OCI-LY7 (cell line): ENCODE measurements at regions not wholly inside any gene's neighbourhood (a gene's known extent, or its start where the extent isn't known, plus 50 kb on each side); places are given as distances from the start of the nearest gene placed in this dataset.
"Not testable (repeated sequence)": the region's sequence is repeated elsewhere in the genome, so short reads cannot be mapped to it uniquely, and the experiment has no call there.

Experiments used
- BruUV-seq: library from RNA; stranded (reverse); fragments of 400-500 nt; replicated peaks from 2 replicates; lab custom pipeline; 2021; lab: Mats Ljungman, UMichigan
- CTCF ChIA-PET: fragments of 300-600 bp; sonication (Branson Sonifier 250); formaldehyde crosslinking; loops from one replicate; lab custom pipeline; 2022; ENCODE audit warnings: antibody characterized with exemption; ENCODE audit not compliant: unreplicated experiment; lab: Charles Lee
- POLR2A ChIA-PET: fragments of 300-600 bp; sonication (Branson Sonifier 250); formaldehyde crosslinking; loops from one replicate; lab custom pipeline; 2022; ENCODE audit warnings: antibody characterized with exemption; lab: Charles Lee
- DNase-seq: peaks from one replicate; pipeline ENCODE4 v3.0.0-alpha.2; 2015; ENCODE audit warnings: low spot score
- H2AFZ ChIP-seq: fragments of 200-600 bp; sonication (generic), shearing (Covaris generic); 2 replicates; pipeline ENCODE4 v1.6.1; 2014; ENCODE audit warnings: mild to moderate bottlenecking, antibody characterized with exemption, low read length, moderate library complexity
- H3K27ac ChIP-seq: fragments of 200-600 bp; sonication (generic); 2 replicates; pipeline ENCODE4 v1.5.1; 2014; ENCODE audit warnings: mixed run types, low read depth, mild to moderate bottlenecking, moderate library complexity, low read length, inconsistent platforms; ENCODE audit not compliant: poor library complexity, severe bottlenecking
- H3K36me3 ChIP-seq: fragments of 200-600 bp; sonication (generic); 2 replicates; pipeline ENCODE4 v1.6.1; 2014; ENCODE audit warnings: mild to moderate bottlenecking, antibody characterized with exemption, low read length, moderate library complexity, mixed read lengths; ENCODE audit not compliant: insufficient read depth
- H3K4me1 ChIP-seq: fragments of 200-600 bp; sonication (generic); 2 replicates; pipeline ENCODE4 v1.5.1; 2014; ENCODE audit warnings: mild to moderate bottlenecking, low read length; ENCODE audit not compliant: insufficient read depth, poor library complexity, severe bottlenecking
- H3K4me2 ChIP-seq: fragments of 200-600 bp; sonication (generic); 2 replicates; pipeline ENCODE4 v1.6.1; 2014; ENCODE audit warnings: mild to moderate bottlenecking, low read length
- H3K4me3 ChIP-seq: fragments of 200-600 bp; sonication (generic); 2 replicates; pipeline ENCODE4 v1.5.1; 2014; ENCODE audit warnings: mild to moderate bottlenecking, low read depth, low read length; ENCODE audit not compliant: poor library complexity, severe bottlenecking
- H3K79me2 ChIP-seq: fragments of 200-600 bp; sonication (generic); 2 replicates; pipeline ENCODE4 v1.6.1; 2016; ENCODE audit warnings: low read depth, mild to moderate bottlenecking, low read length, moderate library complexity, mixed read lengths; ENCODE audit not compliant: insufficient read depth
- H3K9me2 ChIP-seq: fragments of 200-600 bp; sonication (generic); 2 replicates; pipeline ENCODE4 v1.6.1; 2016; ENCODE audit warnings: mild to moderate bottlenecking, low read length, mixed read lengths; ENCODE audit not compliant: insufficient read depth
- H3K9me3 ChIP-seq: fragments of 200-600 bp; sonication (generic); 2 replicates; pipeline ENCODE4 v1.6.1; 2014; ENCODE audit warnings: mild to moderate bottlenecking, mixed run types, low read length, mixed read lengths
- H4K20me1 ChIP-seq: fragments of 200-600 bp; sonication (generic); 2 replicates; pipeline ENCODE4 v1.6.1; 2014; ENCODE audit warnings: mild to moderate bottlenecking, antibody characterized with exemption, low read length, moderate library complexity, mixed read lengths; ENCODE audit not compliant: insufficient read depth
- EZH2phosphoT487 ChIP-seq: fragments of 200-600 bp; sonication (generic); IDR thresholded peaks from 2 replicates; pipeline ENCODE4 v1.6.1; 2018; ENCODE audit warnings: low read depth, borderline replicate concordance, mild to moderate bottlenecking, mixed run types, antibody characterized with exemption, low read length, moderate library complexity, mixed read lengths
- intact Hi-C: fragments of 100-400 bp; cut with micrococcal nuclease; formaldehyde crosslinking; loops from one replicate; pipeline ENCODE4 v1.10.0; 2022; ENCODE audit not compliant: unreplicated experiment
- TF ChIP-seq, protein P1 (sequence below): fragments of 200-600 bp; sonication (generic); conservative IDR thresholded peaks from 2 replicates; pipeline ENCODE4 v1.5.1; 2014; ENCODE audit warnings: mild to moderate bottlenecking, antibody characterized with exemption, low read length, moderate library complexity, mixed read lengths

DNA sequence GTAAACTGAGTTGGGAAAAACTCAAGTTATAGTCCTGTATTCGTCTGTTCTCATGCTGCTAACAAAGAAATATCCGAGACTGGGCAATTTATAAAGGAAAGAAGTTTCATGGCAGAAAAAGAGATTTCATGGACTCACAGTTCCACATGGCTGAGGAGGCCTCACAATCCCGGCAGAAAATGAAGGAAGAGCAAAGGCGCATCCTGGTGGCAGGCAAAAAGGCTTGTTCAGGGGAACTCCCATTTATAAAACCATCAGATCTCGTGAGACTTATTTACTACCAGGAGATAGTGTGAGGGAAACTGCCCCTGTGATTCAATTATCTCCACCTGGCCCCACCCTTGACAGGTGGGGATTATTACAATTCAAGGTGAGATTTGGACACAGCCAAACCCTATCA, 292.6 kb upstream of the SYT1 start:
- no peaks in the 10 kb centered on the region for H3K36me3 ChIP-seq
- no peaks in the 10 kb centered on the region for H3K9me3 ChIP-seq
- no peak for DNase-seq
- intact Hi-C loops = no loop called here
- H3K4me1 ChIP-seq = no peaks in the 10 kb centered on the region
- POLR2A ChIA-PET = interaction anchor here (0.7 kb wide), 1 partner anchor 877 kb away, joined by 3 read pairs; no protein-coding TSS in a partner anchor
- H4K20me1 ChIP-seq = no peaks in the 10 kb centered on the region
- no TSS peak for BruUV-seq
- H3K79me2 ChIP-seq = no peaks in the 10 kb centered on the region
- no peak overlapping the region for H3K4me2 ChIP-seq
- H3K27ac ChIP-seq = no peak overlapping the region
- CTCF ChIA-PET = no interaction called here
- no peaks in the 10 kb centered on the region; the same call in 1 of the 2 replicates for H3K9me2 ChIP-seq
- no peak overlapping the region for H3K4me3 ChIP-seq
- TF ChIP-seq, protein P1, sequence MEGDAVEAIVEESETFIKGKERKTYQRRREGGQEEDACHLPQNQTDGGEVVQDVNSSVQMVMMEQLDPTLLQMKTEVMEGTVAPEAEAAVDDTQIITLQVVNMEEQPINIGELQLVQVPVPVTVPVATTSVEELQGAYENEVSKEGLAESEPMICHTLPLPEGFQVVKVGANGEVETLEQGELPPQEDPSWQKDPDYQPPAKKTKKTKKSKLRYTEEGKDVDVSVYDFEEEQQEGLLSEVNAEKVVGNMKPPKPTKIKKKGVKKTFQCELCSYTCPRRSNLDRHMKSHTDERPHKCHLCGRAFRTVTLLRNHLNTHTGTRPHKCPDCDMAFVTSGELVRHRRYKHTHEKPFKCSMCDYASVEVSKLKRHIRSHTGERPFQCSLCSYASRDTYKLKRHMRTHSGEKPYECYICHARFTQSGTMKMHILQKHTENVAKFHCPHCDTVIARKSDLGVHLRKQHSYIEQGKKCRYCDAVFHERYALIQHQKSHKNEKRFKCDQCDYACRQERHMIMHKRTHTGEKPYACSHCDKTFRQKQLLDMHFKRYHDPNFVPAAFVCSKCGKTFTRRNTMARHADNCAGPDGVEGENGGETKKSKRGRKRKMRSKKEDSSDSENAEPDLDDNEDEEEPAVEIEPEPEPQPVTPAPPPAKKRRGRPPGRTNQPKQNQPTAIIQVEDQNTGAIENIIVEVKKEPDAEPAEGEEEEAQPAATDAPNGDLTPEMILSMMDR = 0 out of 2 replicates have a peak, but pooled peaks have one; percentile 13
- no peak for TF ChIP-seq EZH2phosphoT487
- H2AFZ ChIP-seq = no peak overlapping the region

DNA sequence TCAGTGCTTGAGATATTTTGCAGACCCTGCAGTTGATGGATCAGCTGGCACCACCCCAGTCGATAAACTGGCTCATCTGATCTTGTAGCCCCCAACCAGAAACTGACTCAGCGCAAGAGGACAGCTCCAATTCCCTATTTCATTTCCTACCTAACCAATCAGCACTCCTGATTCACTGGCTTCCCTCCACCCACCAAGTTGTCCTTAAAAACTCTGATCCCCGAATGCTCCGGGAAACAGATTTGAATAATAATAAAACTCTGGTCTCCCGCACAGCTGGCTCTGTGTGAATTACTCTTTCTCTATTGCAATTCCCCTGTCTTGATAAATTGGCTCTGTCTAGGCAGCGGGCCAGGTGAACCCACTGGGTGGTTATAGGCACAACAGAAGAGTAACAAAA, 289.4 kb upstream of the SYT1 start:
- H3K36me3 ChIP-seq, H3K27ac ChIP-seq, H3K79me2 ChIP-seq, H3K4me3 ChIP-seq, H3K9me3 ChIP-seq, H3K9me2 ChIP-seq, H3K4me1 ChIP-seq, DNase-seq, H3K4me2 ChIP-seq, CTCF ChIA-PET, intact Hi-C loops, H2AFZ ChIP-seq, POLR2A ChIA-PET, H4K20me1 ChIP-seq, BruUV-seq: not testable (repeated sequence)

DNA sequence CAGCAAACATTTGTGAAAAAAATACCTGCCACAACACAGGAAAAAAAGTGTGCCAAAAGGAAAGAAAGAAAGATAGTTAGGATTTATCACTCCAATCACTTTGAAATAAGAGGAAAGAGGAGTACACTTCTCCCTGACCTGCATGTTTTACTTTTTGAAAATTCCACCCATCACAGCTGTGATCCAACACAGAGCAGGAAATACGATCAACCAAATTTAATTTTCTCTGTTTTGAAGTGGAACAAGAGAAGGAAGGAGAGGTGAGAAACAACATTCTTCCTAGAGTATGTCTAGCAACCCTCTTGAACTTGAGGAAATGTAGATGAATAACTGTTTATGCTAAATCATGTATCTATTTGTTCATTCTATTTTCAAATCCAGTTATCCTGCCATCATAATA, 284.7 kb upstream of the SYT1 start:
- Histone ChIP-seq H3K79me2 (no peaks in the 10 kb centered on the region), H4K20me1 (no peaks in the 10 kb centered on the region), H2AFZ (no peak overlapping the region), H3K4me2 (no peak overlapping the region), H3K4me1 (no peaks in the 10 kb centered on the region), H3K9me2 (no peaks in the 10 kb centered on the region), H3K27ac (no peak overlapping the region), H3K36me3 (no peaks in the 10 kb centered on the region), H3K9me3 (peaks cover 2% of the 10 kb centered on the region), H3K4me3 (no peak overlapping the region)
- ChIA-PET POLR2A (interaction anchor here (0.6 kb wide), 1 partner anchor 1559 kb away, joined by 3 read pairs; no protein-coding TSS in a partner anchor), CTCF (no interaction called here)
- no TSS peak for BruUV-seq
- no peak for DNase-seq
- intact Hi-C loops = loop anchor here (5.0 to 10.0 kb wide), 3 partner anchors 355 to 578 kb away; no protein-coding TSS in a partner anchor
- TF ChIP-seq, protein P1 = no peak
- TF ChIP-seq EZH2phosphoT487 = no peak
